SK-N-MC (cell line): ENCODE measurements at regions not wholly inside any gene's neighbourhood (a gene's known extent, or its start where the extent isn't known, plus 50 kb on each side); places are given as distances from the start of the nearest gene placed in this dataset.
"Not testable (repeated sequence)": the region's sequence is repeated elsewhere in the genome, so short reads cannot be mapped to it uniquely, and the experiment has no call there.

Experiments used
- DNase-seq: peaks from one replicate; pipeline ENCODE4 v3.0.0-alpha.2; 2011; ENCODE audit warnings: low read depth, low spot score
- H3K27ac ChIP-seq: fragments of 200-600 bp; sonication (generic); 2 replicates; pipeline ENCODE4 v1.5.1; 2016; ENCODE audit warnings: mixed run types
- H3K36me3 ChIP-seq: fragments of 200-600 bp; sonication (generic); 2 replicates; pipeline ENCODE4 v1.6.1; 2017; ENCODE audit warnings: antibody characterized with exemption, low read length, mixed read lengths; ENCODE audit not compliant: insufficient read depth
- H3K4me3 ChIP-seq: fragments of 200-600 bp; sonication (generic); 2 replicates; pipeline ENCODE4 v1.5.1; 2016
- H3K9ac ChIP-seq: fragments of 200-600 bp; sonication (generic); 2 replicates; pipeline ENCODE4 v1.8.0; 2017; ENCODE audit warnings: mixed run types, mixed read lengths; ENCODE audit not compliant: insufficient read length
- H3K9me3 ChIP-seq: fragments of 200-600 bp; sonication (generic); 2 replicates; pipeline ENCODE4 v1.6.1; 2017; ENCODE audit warnings: low read depth, mild to moderate bottlenecking, antibody characterized with exemption, low read length, moderate library complexity, mixed read lengths
- EZH2 ChIP-seq: fragments of 200-600 bp; sonication (generic); IDR thresholded peaks from one replicate; pipeline ENCODE4 v1.6.1; 2017; ENCODE audit warnings: antibody characterized with exemption
- FOXP2 ChIP-seq: optimal IDR thresholded peaks from 2 replicates; pipeline ENCODE3; 2011; ENCODE audit warnings: mild to moderate bottlenecking, moderate library complexity; ENCODE audit not compliant: insufficient read depth; ENCODE audit errors: extremely low read length, control extremely low read depth
- POLR2AphosphoS5 ChIP-seq: IDR thresholded peaks from 2 replicates; pipeline ENCODE4 v1.6.1; 2012; ENCODE audit warnings: mild to moderate bottlenecking, low read depth, low read length, borderline replicate concordance

- H3K9me3 ChIP-seq: no peaks in the 10 kb centered on the region
- DNase-seq: no peak
- no peak for TF ChIP-seq EZH2
- TF ChIP-seq POLR2AphosphoS5: no peak
- TF ChIP-seq FOXP2: no peak
- no peak overlapping the region for H3K9ac ChIP-seq
- H3K36me3 ChIP-seq: no peaks in the 10 kb centered on the region
- no peak overlapping the region for H3K4me3 ChIP-seq
- H3K27ac ChIP-seq: no peak overlapping the region
Measured at GRCh38 chr10:34018129-34018528, 683.7 kb upstream of the NRP1 start.

- Histone ChIP-seq H3K27ac (no peak overlapping the region), H3K4me3 (no peak overlapping the region), H3K9me3 (no peaks in the 10 kb centered on the region), H3K9ac (no peak overlapping the region), H3K36me3 (no peaks in the 10 kb centered on the region)
- TF ChIP-seq POLR2AphosphoS5 (no peak), FOXP2 (no peak), EZH2 (no peak)
- DNase-seq: no peak
Measured at GRCh38 chr10:34017281-34017680, 682.8 kb upstream of the NRP1 start.

- Histone ChIP-seq H3K27ac (no peak overlapping the region), H3K4me3 (no peak overlapping the region), H3K9me3 (no peaks in the 10 kb centered on the region), H3K9ac (no peak overlapping the region), H3K36me3 (no peaks in the 10 kb centered on the region)
- no peak for DNase-seq
- TF ChIP-seq FOXP2 (no peak), EZH2 (no peak), POLR2AphosphoS5 (no peak)
Measured at GRCh38 chr10:34016576-34016975, 682.1 kb upstream of the NRP1 start.

- H3K9ac ChIP-seq: no peak overlapping the region
Measured at GRCh38 chr10:34015700-34016099, 681.2 kb upstream of the NRP1 start.

GRCh38 chr10:34013235-34013634 lies 678.8 kb upstream of the NRP1 start:
- Histone ChIP-seq H3K27ac (no peak overlapping the region), H3K36me3 (no peaks in the 10 kb centered on the region), H3K9ac (no peak overlapping the region), H3K4me3 (no peak overlapping the region), H3K9me3 (no peaks in the 10 kb centered on the region)
- no peak for DNase-seq
- no peak for TF ChIP-seq EZH2
- TF ChIP-seq FOXP2: no peak
- no peak for TF ChIP-seq POLR2AphosphoS5

More at GRCh38 chr10:34015700-34016099, 681.2 kb upstream of the NRP1 start:
- no peak overlapping the region for H3K27ac ChIP-seq
- TF ChIP-seq EZH2 (no peak), FOXP2 (no peak), POLR2AphosphoS5 (no peak)
- no peaks in the 10 kb centered on the region for H3K36me3 ChIP-seq
- no peak overlapping the region for H3K4me3 ChIP-seq
- no peaks in the 10 kb centered on the region for H3K9me3 ChIP-seq
- no peak for DNase-seq

DNA sequence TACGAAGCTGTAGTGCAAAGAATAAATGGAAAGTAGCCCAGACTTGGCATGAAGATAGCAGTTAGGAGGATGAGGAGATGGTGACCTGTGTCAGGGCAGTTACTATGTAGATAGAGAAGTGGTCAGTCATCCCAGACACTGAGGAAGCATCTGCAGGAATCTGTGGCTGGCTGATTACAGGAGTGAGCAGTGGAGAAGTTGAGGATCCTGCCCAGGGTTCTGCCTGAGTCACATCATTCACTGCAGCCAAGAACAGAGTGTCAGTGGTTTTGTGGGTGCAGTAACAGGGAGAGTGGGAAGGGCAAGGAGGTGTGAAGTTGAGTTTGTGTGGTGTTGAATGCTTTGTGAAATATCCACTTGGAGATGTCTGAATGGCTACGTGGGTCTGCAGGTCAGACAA lies 676.4 kb upstream of the NRP1 start:
- DNase-seq: no peak
- TF ChIP-seq EZH2: no peak
- TF ChIP-seq FOXP2: no peak
- no peak for TF ChIP-seq POLR2AphosphoS5
- no peak overlapping the region for H3K9ac ChIP-seq
- no peaks in the 10 kb centered on the region for H3K9me3 ChIP-seq
- H3K36me3 ChIP-seq: no peaks in the 10 kb centered on the region
- H3K4me3 ChIP-seq: no peak overlapping the region
- no peak overlapping the region for H3K27ac ChIP-seq

GRCh38 chr10:34010228-34010627 lies 675.8 kb upstream of the NRP1 start:
- not testable (repeated sequence) for H3K4me3 ChIP-seq, H3K36me3 ChIP-seq, H3K9me3 ChIP-seq, H3K9ac ChIP-seq, H3K27ac ChIP-seq, DNase-seq

- Histone ChIP-seq H3K27ac (no peak overlapping the region), H3K36me3 (no peaks in the 10 kb centered on the region), H3K4me3 (no peak overlapping the region), H3K9ac (no peak overlapping the region), H3K9me3 (no peaks in the 10 kb centered on the region)
- TF ChIP-seq EZH2 (no peak), FOXP2 (no peak), POLR2AphosphoS5 (no peak)
- no peak for DNase-seq
Measured at GRCh38 chr10:34008656-34009055, 674.2 kb upstream of the NRP1 start.

- DNase-seq: no peak
- Histone ChIP-seq H3K27ac (no peak overlapping the region), H3K9me3 (no peaks in the 10 kb centered on the region), H3K9ac (no peak overlapping the region), H3K4me3 (no peak overlapping the region), H3K36me3 (no peaks in the 10 kb centered on the region)
- no peak for TF ChIP-seq POLR2AphosphoS5
- TF ChIP-seq FOXP2: no peak
Measured at GRCh38 chr10:34006471-34006870, 672.0 kb upstream of the NRP1 start.

- no peaks in the 10 kb centered on the region for H3K36me3 ChIP-seq
- no peak overlapping the region for H3K27ac ChIP-seq
- H3K9ac ChIP-seq: no peak overlapping the region
- H3K4me3 ChIP-seq: no peak overlapping the region
- no peak for TF ChIP-seq POLR2AphosphoS5
- TF ChIP-seq FOXP2: no peak
- TF ChIP-seq EZH2: no peak
- H3K9me3 ChIP-seq: no peaks in the 10 kb centered on the region
- DNase-seq: no peak
Measured at GRCh38 chr10:34003561-34003960, 669.1 kb upstream of the NRP1 start.

DNA sequence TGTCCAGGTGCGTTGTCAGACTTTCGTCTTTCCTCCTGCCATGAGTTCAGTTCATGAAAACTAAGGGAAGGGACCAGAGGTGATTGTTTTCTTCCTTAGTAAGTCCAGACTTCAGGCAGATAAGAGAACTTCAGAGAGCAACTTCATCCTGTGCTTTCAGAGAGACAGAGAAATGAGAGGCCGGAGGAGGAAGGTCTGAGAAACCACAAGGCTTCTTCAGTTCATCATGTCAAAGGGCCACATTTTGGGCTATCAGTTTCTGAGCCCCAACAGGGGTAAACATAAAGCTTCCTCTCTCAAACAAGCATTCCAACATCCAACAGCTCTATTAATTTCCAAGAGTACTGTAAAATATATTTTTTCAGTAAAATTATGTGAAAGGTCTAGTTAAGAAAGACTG lies 668.4 kb upstream of the NRP1 start:
- H3K4me3 ChIP-seq: no peak overlapping the region
- no peak overlapping the region for H3K9ac ChIP-seq
- H3K9me3 ChIP-seq: no peaks in the 10 kb centered on the region
- TF ChIP-seq POLR2AphosphoS5 (no peak), FOXP2 (no peak), EZH2 (no peak)
- H3K27ac ChIP-seq: no peak overlapping the region
- no peak for DNase-seq
- no peaks in the 10 kb centered on the region for H3K36me3 ChIP-seq
